GM23338 (cell line): ENCODE measurements at regions not wholly inside any gene's neighbourhood (a gene's known extent, or its start where the extent isn't known, plus 50 kb on each side); places are given as distances from the start of the nearest gene placed in this dataset.

Experiments used
- ATAC-seq: fragments of 200-7000 bp; cut with Tn5 transposase; 3 replicates; pipeline ENCODE4 v1.9.1; 2020
- DNase-seq: peaks from one replicate; pipeline ENCODE4 v3.0.0-alpha.2; 2015; ENCODE audit warnings: low spot score
- H2AFZ ChIP-seq: fragments of 200-600 bp; sonication (generic); 2 replicates; pipeline ENCODE4 v1.8.0; 2016; ENCODE audit warnings: antibody characterized with exemption, mild to moderate bottlenecking, moderate library complexity
- H3F3A ChIP-seq: fragments of 200-600 bp; sonication (generic); replicated peaks from 2 replicates; pipeline ENCODE4 v1.8.0; 2017; ENCODE audit warnings: antibody characterized with exemption, mixed run types, low read depth
- H3K27ac ChIP-seq: fragments of 200-600 bp; sonication (generic); 2 replicates; pipeline ENCODE4 v1.6.1; 2016; ENCODE audit warnings: low read depth
- H3K27me3 ChIP-seq: fragments of 200-600 bp; sonication (generic); 2 replicates; pipeline ENCODE4 v1.8.0; 2016; ENCODE audit warnings: mild to moderate bottlenecking, mixed run types, moderate library complexity; ENCODE audit not compliant: insufficient read depth
- H3K36me3 ChIP-seq: fragments of 200-600 bp; sonication (generic); 2 replicates; pipeline ENCODE4 v1.8.0; 2016; ENCODE audit warnings: mild to moderate bottlenecking; ENCODE audit not compliant: insufficient read depth
- H3K4me1 ChIP-seq: fragments of 200-600 bp; sonication (generic); 2 replicates; pipeline ENCODE4 v1.8.0; 2016; ENCODE audit warnings: mild to moderate bottlenecking, moderate library complexity; ENCODE audit not compliant: insufficient read depth
- H3K4me2 ChIP-seq: fragments of 200-600 bp; sonication (generic); 2 replicates; pipeline ENCODE4 v1.7.1; 2017; ENCODE audit warnings: mixed run types
- H3K4me3 ChIP-seq: fragments of 200-600 bp; sonication (generic); 2 replicates; pipeline ENCODE4 v1.6.1; 2016; ENCODE audit warnings: mixed run types
- H3K79me2 ChIP-seq: fragments of 200-600 bp; sonication (generic); replicated peaks from 2 replicates; pipeline ENCODE4 v1.8.0; 2017; ENCODE audit warnings: mild to moderate bottlenecking; ENCODE audit not compliant: insufficient read depth
- H3K9me2 ChIP-seq: fragments of 200-600 bp; sonication (generic); 2 replicates; pipeline ENCODE4 v1.8.0; 2017; ENCODE audit not compliant: insufficient read depth
- H4K20me1 ChIP-seq: fragments of 200-600 bp; sonication (generic); replicated peaks from 2 replicates; pipeline ENCODE4 v1.8.0; 2017; ENCODE audit warnings: mild to moderate bottlenecking; ENCODE audit not compliant: insufficient read depth
- H3K27ac Mint-ChIP-seq: 2 replicates; pipeline ENCODE4 v1.8.0; 2020; ENCODE audit warnings: inconsistent platforms, mild to moderate bottlenecking, moderate library complexity, mixed read lengths
- H3K27me3 Mint-ChIP-seq: 3 replicates; pipeline ENCODE4 v1.8.0; 2022; ENCODE audit warnings: low read depth, mild to moderate bottlenecking, moderate library complexity, mixed read lengths, inconsistent platforms; ENCODE audit not compliant: insufficient read depth, poor library complexity
- H3K36me3 Mint-ChIP-seq: 3 replicates; pipeline ENCODE4 v1.8.0; 2021; ENCODE audit warnings: low read depth, mild to moderate bottlenecking, inconsistent platforms, moderate library complexity, mixed read lengths
- H3K4me1 Mint-ChIP-seq: 3 replicates; pipeline ENCODE4 v1.8.0; 2020; ENCODE audit warnings: mild to moderate bottlenecking, inconsistent platforms, mixed read lengths
- H3K4me3 Mint-ChIP-seq: 3 replicates; pipeline ENCODE4 v1.8.0; 2021; ENCODE audit warnings: moderate library complexity, mild to moderate bottlenecking, inconsistent platforms, mixed read lengths
- H3K9me3 Mint-ChIP-seq: 3 replicates; pipeline ENCODE4 v1.8.0; 2020; ENCODE audit warnings: moderate library complexity, mild to moderate bottlenecking, inconsistent platforms, mixed read lengths
- EZH2phosphoT487 ChIP-seq: fragments of 200-600 bp; sonication (generic); IDR thresholded peaks from one replicate; pipeline ENCODE4 v1.8.1; 2018; ENCODE audit warnings: antibody characterized with exemption; ENCODE audit not compliant: unreplicated experiment
- JUNB ChIP-seq: IDR thresholded peaks from one replicate; pipeline ENCODE4 v1.6.1; 2016; ENCODE audit warnings: antibody characterized with exemption; ENCODE audit not compliant: unreplicated experiment
- NANOG ChIP-seq: IDR thresholded peaks from 2 replicates; pipeline ENCODE4 v1.6.1; 2016; ENCODE audit warnings: antibody characterized with exemption, borderline replicate concordance
- POLR2AphosphoS5 ChIP-seq: IDR thresholded peaks from 2 replicates; pipeline ENCODE4 v1.6.1; 2016; ENCODE audit warnings: antibody characterized with exemption, low read depth
- STAT1 ChIP-seq: IDR thresholded peaks from one replicate; pipeline ENCODE4 v1.6.1; 2016; ENCODE audit warnings: antibody characterized with exemption; ENCODE audit not compliant: unreplicated experiment
- ZNF114 ChIP-seq: fragments of 250-450 bp; sonication (Bioruptor Pico); IDR thresholded peaks from 2 replicates; pipeline ENCODE4 v1.5.0; 2020; ENCODE audit warnings: mild to moderate bottlenecking, moderate library complexity
- ZNF331 ChIP-seq: fragments of 250-450 bp; sonication (Bioruptor Pico); IDR thresholded peaks from 2 replicates; pipeline ENCODE4 v1.5.0; 2020; ENCODE audit warnings: low read depth, mild to moderate bottlenecking, moderate library complexity
- ZNF462 ChIP-seq: fragments of 250-450 bp; sonication (Bioruptor Pico); IDR thresholded peaks from 2 replicates; pipeline ENCODE4 v1.5.0; 2020; ENCODE audit warnings: mild to moderate bottlenecking, moderate library complexity

- Histone ChIP-seq H2AFZ (no peak overlapping the region), H3K79me2 (no peaks in the 10 kb centered on the region), H3K36me3 (no peaks in the 10 kb centered on the region), H3K4me1 (peaks cover 6% of the 10 kb centered on the region; the same call in 1 of the 2 replicates), H3K4me2 (no peak overlapping the region), H3K4me3 (no peak overlapping the region), H3F3A (no peaks in the 10 kb centered on the region), H4K20me1 (no peaks in the 10 kb centered on the region), H3K27ac (no peak overlapping the region), H3K9me2 (no peaks in the 10 kb centered on the region), H3K27me3 (no peaks in the 10 kb centered on the region)
- H3K4me3 Mint-ChIP-seq: no peak overlapping the region
- H3K9me3 Mint-ChIP-seq: no peaks in the 10 kb centered on the region
- 0 out of 3 replicates have a peak, but pooled peaks cover 1% of the 10 kb centered on the region for H3K4me1 Mint-ChIP-seq
- ATAC-seq (no peak), DNase-seq (no peak)
- TF ChIP-seq ZNF331 (no peak), NANOG (no peak), JUNB (no peak), ZNF462 (CRISPR knock-in tag) (no peak), STAT1 (no peak), EZH2phosphoT487 (no peak), ZNF114 (CRISPR knock-in tag) (no peak), POLR2AphosphoS5 (no peak)
- no peaks in the 10 kb centered on the region for H3K36me3 Mint-ChIP-seq
- no peaks in the 10 kb centered on the region for H3K27me3 Mint-ChIP-seq
- H3K27ac Mint-ChIP-seq: no peak overlapping the region
These were observed 117.3 kb upstream of the TSPAN5 start for GRCh38 chr4:98775672-98776071.

- H3K27ac ChIP-seq: no peak overlapping the region
- H3K79me2 ChIP-seq: no peaks in the 10 kb centered on the region
- no peak overlapping the region for H3K4me2 ChIP-seq
- Mint-ChIP-seq H3K4me3 (no peak overlapping the region), H3K27ac (no peak overlapping the region), H3K4me1 (peaks cover 6% of the 10 kb centered on the region; the same call in 2 of the 3 replicates), H3K9me3 (no peaks in the 10 kb centered on the region), H3K36me3 (no peaks in the 10 kb centered on the region), H3K27me3 (no peaks in the 10 kb centered on the region)
- H3K4me3 ChIP-seq: no peak overlapping the region
- H3K9me2 ChIP-seq: no peaks in the 10 kb centered on the region
- peaks cover 6% of the 10 kb centered on the region; the same call in 1 of the 2 replicates for H3K4me1 ChIP-seq
- ATAC-seq (no peak), DNase-seq (no peak)
- H3K27me3 ChIP-seq: no peaks in the 10 kb centered on the region
- H2AFZ ChIP-seq: no peak overlapping the region
- H3K36me3 ChIP-seq: no peaks in the 10 kb centered on the region
- no peaks in the 10 kb centered on the region for H3F3A ChIP-seq
- no peaks in the 10 kb centered on the region for H4K20me1 ChIP-seq
- no peak for TF ChIP-seq ZNF462 (CRISPR knock-in tag)
- TF ChIP-seq JUNB: no peak
These were observed 115.2 kb upstream of the TSPAN5 start for GRCh38 chr4:98773638-98774037.
